HAP-1 (cell line): ENCODE measurements at regions not wholly inside any gene's neighbourhood (a gene's known extent, or its start where the extent isn't known, plus 50 kb on each side); places are given as distances from the start of the nearest gene placed in this dataset.
"Not testable (repeated sequence)": the region's sequence is repeated elsewhere in the genome, so short reads cannot be mapped to it uniquely, and the experiment has no call there.

Experiments used
- DNase-seq, 2 experiments: peaks; one replicate each; pipeline ENCODE4 v3.0.0-alpha.2; 2016 to 2020; ENCODE audit warnings: low spot score in 2 of 2
- H3K27me3 ChIP-seq: fragments of 250-450 bp; sonication (Bioruptor Pico); 2 replicates; pipeline ENCODE4 v1.5.1; 2020; ENCODE audit warnings: low read depth, mild to moderate bottlenecking, moderate library complexity
- H3K36me3 ChIP-seq: fragments of 250-450 bp; sonication (Bioruptor Pico); replicated peaks from 2 replicates; pipeline ENCODE4 v1.5.1; 2020; ENCODE audit warnings: mild to moderate bottlenecking
- H3K4me1 ChIP-seq: fragments of 250-450 bp; sonication (Bioruptor Pico); 2 replicates; pipeline ENCODE4 v1.5.1; 2020; ENCODE audit warnings: mild to moderate bottlenecking
- H3K4me3 ChIP-seq: fragments of 250-450 bp; sonication (Bioruptor Pico); 2 replicates; pipeline ENCODE4 v1.5.1; 2020; ENCODE audit warnings: mild to moderate bottlenecking, moderate library complexity
- H3K9me3 ChIP-seq: fragments of 250-450 bp; sonication (Bioruptor Pico); 2 replicates; pipeline ENCODE4 v1.5.1; 2020; ENCODE audit warnings: mild to moderate bottlenecking, moderate library complexity
- in situ Hi-C: fragments of 300-500 bp; cut with MboI; formaldehyde crosslinking; loops from 3 replicates; pipeline ENCODE4 v1.14.3; 2020; ENCODE audit warnings: low sequenced_read_pairs, inconsistent platforms, mixed read lengths

- H3K36me3 ChIP-seq, H3K9me3 ChIP-seq, H3K4me1 ChIP-seq, H3K4me3 ChIP-seq, H3K27me3 ChIP-seq, in situ Hi-C loops, DNase-seq: not testable (repeated sequence)
Observed at GRCh38 chr9:67312504-67312903, 320.2 kb upstream of the SPATA31A3 start.

DNA sequence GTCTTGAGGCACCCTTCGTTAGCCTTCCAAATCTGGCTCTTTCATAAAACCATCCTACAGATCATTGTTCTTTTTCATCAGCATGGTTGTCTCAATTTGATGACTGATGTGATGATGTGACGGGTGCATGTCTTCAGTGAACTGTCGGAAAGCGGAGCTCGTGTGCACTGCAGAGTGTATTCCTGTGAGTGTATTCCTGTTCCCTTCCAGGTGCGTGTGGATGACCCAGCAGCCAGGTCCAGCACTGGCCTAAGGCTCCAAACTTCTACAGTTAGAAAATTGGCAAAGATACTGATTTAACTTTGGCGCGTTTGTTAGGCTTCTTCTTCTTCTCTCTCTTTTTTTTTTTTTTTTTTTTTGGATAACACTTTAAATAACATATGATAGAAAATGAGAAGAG, 314.8 kb upstream of the SPATA31A3 start:
- DNase-seq, H3K4me1 ChIP-seq, in situ Hi-C loops, H3K9me3 ChIP-seq, H3K4me3 ChIP-seq, H3K27me3 ChIP-seq, H3K36me3 ChIP-seq: not testable (repeated sequence)

- in situ Hi-C loops, H3K9me3 ChIP-seq, H3K4me1 ChIP-seq, H3K27me3 ChIP-seq, DNase-seq, H3K4me3 ChIP-seq, H3K36me3 ChIP-seq: not testable (repeated sequence)
Observed at GRCh38 chr9:67288797-67289196, 296.4 kb upstream of the SPATA31A3 start.

GRCh38 chr9:67288117-67288735, 295.9 kb upstream of the SPATA31A3 start:
- H3K36me3 ChIP-seq, DNase-seq, H3K4me3 ChIP-seq, H3K4me1 ChIP-seq, H3K27me3 ChIP-seq, H3K9me3 ChIP-seq, in situ Hi-C loops: not testable (repeated sequence)

- H3K27me3 ChIP-seq, in situ Hi-C loops, H3K4me1 ChIP-seq, H3K9me3 ChIP-seq, DNase-seq, H3K36me3 ChIP-seq, H3K4me3 ChIP-seq: not testable (repeated sequence)
Observed at GRCh38 chr9:67284299-67284698, 291.9 kb upstream of the SPATA31A3 start.

- in situ Hi-C loops, H3K36me3 ChIP-seq, H3K4me1 ChIP-seq, H3K9me3 ChIP-seq, DNase-seq, H3K27me3 ChIP-seq, H3K4me3 ChIP-seq: not testable (repeated sequence)
Observed at GRCh38 chr9:67281574-67281973, 289.2 kb upstream of the SPATA31A3 start.

GRCh38 chr9:67269692-67270091, 277.3 kb upstream of the SPATA31A3 start:
- in situ Hi-C loops, H3K4me1 ChIP-seq, DNase-seq, H3K9me3 ChIP-seq, H3K27me3 ChIP-seq, H3K36me3 ChIP-seq, H3K4me3 ChIP-seq: not testable (repeated sequence)

- H3K9me3 ChIP-seq, H3K27me3 ChIP-seq, H3K4me3 ChIP-seq, H3K4me1 ChIP-seq, H3K36me3 ChIP-seq, DNase-seq, in situ Hi-C loops: not testable (repeated sequence)
Observed at GRCh38 chr9:67257894-67258293, 265.5 kb upstream of the SPATA31A3 start.

- DNase-seq, H3K4me3 ChIP-seq, H3K36me3 ChIP-seq, H3K9me3 ChIP-seq, H3K4me1 ChIP-seq, H3K27me3 ChIP-seq, in situ Hi-C loops: not testable (repeated sequence)
Observed at GRCh38 chr9:67248967-67249366, 256.6 kb upstream of the SPATA31A3 start.

GRCh38 chr9:67212073-67212472, 219.7 kb upstream of the SPATA31A3 start:
- DNase-seq, H3K9me3 ChIP-seq, in situ Hi-C loops: not testable (repeated sequence)

GRCh38 chr9:67210842-67211241, 218.5 kb upstream of the SPATA31A3 start:
- H3K9me3 ChIP-seq, in situ Hi-C loops, H3K36me3 ChIP-seq, DNase-seq, H3K4me3 ChIP-seq, H3K27me3 ChIP-seq, H3K4me1 ChIP-seq: not testable (repeated sequence)

More at GRCh38 chr9:67212073-67212472, 219.7 kb upstream of the SPATA31A3 start:
- not testable (repeated sequence) for H3K4me1 ChIP-seq, H3K27me3 ChIP-seq, H3K36me3 ChIP-seq, H3K4me3 ChIP-seq

DNA sequence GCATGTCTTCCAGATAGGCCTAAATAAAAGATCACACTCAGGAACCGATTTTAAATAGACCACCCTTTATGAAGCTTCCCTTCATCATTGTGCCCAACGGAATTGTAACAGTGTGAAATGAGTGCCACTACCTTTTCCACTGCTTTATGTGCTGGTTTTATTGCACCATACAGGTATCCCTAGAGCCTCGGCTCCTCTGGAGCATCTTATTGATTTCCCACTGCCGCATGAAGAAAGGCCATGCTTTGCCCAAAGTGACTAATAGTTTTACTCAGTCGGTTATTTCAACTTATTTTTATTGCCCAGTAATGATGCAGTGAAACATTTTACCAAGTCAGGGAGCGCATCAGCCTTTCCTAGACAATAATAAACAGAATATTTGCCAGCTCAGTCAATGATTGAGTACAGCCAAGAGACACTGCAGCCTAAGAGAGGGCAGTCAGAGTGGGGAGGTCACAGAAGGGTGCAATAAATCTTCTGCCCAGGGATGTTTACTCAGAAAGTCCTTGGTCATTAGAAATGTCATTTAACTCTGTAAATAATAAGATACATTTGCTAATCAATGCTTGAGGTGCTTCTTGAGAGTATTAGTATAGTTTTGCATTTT, 216.6 kb upstream of the SPATA31A3 start:
- H3K4me3 ChIP-seq, H3K27me3 ChIP-seq, H3K4me1 ChIP-seq, H3K36me3 ChIP-seq, DNase-seq, in situ Hi-C loops, H3K9me3 ChIP-seq: not testable (repeated sequence)

GRCh38 chr9:67196135-67196534, 203.8 kb upstream of the SPATA31A3 start:
- in situ Hi-C loops, H3K36me3 ChIP-seq, H3K27me3 ChIP-seq, H3K4me3 ChIP-seq, DNase-seq, H3K9me3 ChIP-seq, H3K4me1 ChIP-seq: not testable (repeated sequence)

DNA sequence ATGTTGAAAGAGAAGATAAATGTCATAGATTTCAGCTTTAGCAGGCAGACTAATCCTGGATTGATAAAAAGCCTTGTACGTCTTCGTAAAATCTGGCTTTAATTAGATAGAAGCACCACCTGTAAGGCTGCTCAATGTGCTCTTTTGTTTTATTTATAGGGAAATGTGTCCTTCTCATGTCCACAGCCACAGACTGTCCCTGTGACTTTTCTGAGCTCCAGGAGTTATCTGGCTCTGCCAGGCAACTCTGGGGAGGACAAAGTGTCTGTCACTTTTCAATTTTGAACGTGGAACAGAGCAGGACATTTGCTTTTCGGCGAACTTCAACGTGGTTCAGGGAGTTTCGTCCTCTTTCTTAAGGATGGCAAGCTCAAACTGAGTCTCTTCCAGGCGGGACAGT, 203.0 kb upstream of the SPATA31A3 start:
- DNase-seq, H3K4me1 ChIP-seq, H3K9me3 ChIP-seq, H3K36me3 ChIP-seq, H3K27me3 ChIP-seq, in situ Hi-C loops, H3K4me3 ChIP-seq: not testable (repeated sequence)

DNA sequence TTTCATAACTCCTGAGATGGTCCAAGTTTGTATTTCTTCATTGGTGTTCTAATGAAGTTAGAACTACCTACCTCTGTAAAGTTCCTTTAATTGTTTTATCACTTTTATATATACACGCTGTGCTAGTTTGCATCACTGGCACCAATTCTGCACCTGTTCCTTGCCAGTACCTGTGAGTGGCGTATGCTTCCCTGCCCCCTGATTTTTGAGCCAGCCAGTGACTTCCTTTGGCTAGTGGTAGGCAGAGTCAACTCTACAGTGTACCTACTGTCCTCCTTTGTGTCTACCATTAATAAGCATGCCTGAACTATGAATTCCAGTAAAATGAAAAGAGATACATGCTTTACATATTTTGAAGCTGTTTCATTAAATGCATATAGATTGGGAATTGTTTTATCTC, 186.8 kb upstream of the SPATA31A3 start:
- H3K36me3 ChIP-seq, DNase-seq, H3K4me1 ChIP-seq, in situ Hi-C loops, H3K9me3 ChIP-seq, H3K4me3 ChIP-seq, H3K27me3 ChIP-seq: not testable (repeated sequence)
